ENCODE measurements at regions not wholly inside any gene's neighbourhood (a gene's known extent, or its start where the extent isn't known, plus 50 kb on each side); places are given as distances from the start of the nearest gene placed in this dataset.

DNA sequence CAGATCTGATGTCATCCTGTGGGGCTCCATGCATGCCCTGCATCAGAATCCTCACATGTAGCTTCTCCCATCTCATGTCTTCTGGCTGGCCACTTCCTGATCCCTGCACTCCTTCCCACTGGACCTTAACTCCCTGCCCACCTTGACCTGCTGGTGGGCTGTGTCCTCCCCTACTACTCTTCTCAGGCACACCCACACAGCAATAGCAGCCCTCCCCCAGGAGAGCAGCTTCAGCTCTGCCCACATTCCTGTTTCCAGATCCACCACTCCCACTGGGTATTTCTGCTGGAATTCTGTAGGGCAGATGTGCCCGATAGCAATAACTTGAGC lies 137.0 kb upstream of the HS6ST1 start:
- Mint-ChIP-seq H3K36me3 (peaks cover 1% of the 10 kb centered on the region; the same call in 1 of the 2 replicates), H3K4me1 (no peaks in the 10 kb centered on the region), H3K27me3 (ENCODE audit: low read depth) (peaks cover 3% of the 10 kb centered on the region), H3K4me3 (no peak overlapping the region), H3K27ac (no peak overlapping the region; the same call in 1 of the 2 replicates), H3K9me3 (peaks cover 33% of the 10 kb centered on the region)
- no peak for ATAC-seq
- no peak for DNase-seq (ENCODE audit: low spot score)
- CTCF ChIA-PET = no interaction called here
- POLR2A ChIA-PET = no interaction called here
- TF ChIP-seq GTF2I (CRISPR knock-in tag; conservative IDR thresholded peaks at IDR 0.05) (no peak), CTCF (IDR thresholded peaks at IDR 0.05) (no peak), E2F4 (CRISPR knock-in tag; IDR thresholded peaks at IDR 0.05; ENCODE audit: borderline replicate concordance, low read depth) (no peak), FOXK1 (CRISPR knock-in tag; IDR thresholded peaks at IDR 0.05) (no peak), TEAD1 (CRISPR knock-in tag; IDR thresholded peaks at IDR 0.05) (no peak), FOXP1 (CRISPR knock-in tag; IDR thresholded peaks at IDR 0.05; ENCODE audit: borderline replicate concordance) (no peak)
- TF ChIP-seq, protein P1, sequence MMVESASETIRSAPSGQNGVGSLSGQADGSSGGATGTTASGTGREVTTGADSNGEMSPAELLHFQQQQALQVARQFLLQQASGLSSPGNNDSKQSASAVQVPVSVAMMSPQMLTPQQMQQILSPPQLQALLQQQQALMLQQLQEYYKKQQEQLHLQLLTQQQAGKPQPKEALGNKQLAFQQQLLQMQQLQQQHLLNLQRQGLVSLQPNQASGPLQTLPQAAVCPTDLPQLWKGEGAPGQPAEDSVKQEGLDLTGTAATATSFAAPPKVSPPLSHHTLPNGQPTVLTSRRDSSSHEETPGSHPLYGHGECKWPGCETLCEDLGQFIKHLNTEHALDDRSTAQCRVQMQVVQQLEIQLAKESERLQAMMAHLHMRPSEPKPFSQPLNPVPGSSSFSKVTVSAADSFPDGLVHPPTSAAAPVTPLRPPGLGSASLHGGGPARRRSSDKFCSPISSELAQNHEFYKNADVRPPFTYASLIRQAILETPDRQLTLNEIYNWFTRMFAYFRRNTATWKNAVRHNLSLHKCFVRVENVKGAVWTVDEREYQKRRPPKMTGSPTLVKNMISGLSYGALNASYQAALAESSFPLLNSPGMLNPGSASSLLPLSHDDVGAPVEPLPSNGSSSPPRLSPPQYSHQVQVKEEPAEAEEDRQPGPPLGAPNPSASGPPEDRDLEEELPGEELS (CRISPR knock-in tag; IDR thresholded peaks at IDR 0.05) = no peak

DNA sequence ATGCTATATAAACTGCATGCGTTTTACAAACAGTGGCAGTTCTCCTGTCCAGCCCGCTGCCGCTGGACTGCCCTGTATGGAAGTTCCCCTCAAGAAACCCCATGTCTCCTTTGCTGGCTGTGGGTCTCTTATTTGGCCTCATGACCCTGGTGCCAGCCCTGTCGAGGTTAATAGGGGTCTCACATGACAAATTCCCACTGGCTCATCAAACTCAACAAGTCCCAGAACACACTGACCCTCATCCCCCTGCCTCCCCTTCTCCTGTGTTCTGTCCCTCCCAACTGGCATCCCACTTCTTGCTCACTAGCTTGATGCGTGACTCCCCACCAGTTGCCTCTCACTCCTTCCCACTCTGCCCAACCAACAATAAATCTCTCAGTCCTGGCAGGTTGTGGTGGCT lies 137.6 kb upstream of the HS6ST1 start:
- no peak overlapping the region for H3K27ac Mint-ChIP-seq
- no peak for DNase-seq (ENCODE audit: low spot score)
- H3K9me3 Mint-ChIP-seq = peaks cover 39% of the 10 kb centered on the region
- peaks cover 5% of the 10 kb centered on the region; the same call in 1 of the 2 replicates for H3K36me3 Mint-ChIP-seq
- POLR2A ChIA-PET = no interaction called here
- no peak for ATAC-seq
- CTCF ChIA-PET = no interaction called here
- H3K4me3 Mint-ChIP-seq = no peak overlapping the region
- H3K27me3 Mint-ChIP-seq (ENCODE audit: low read depth) = peaks cover 3% of the 10 kb centered on the region
- H3K4me1 Mint-ChIP-seq = no peaks in the 10 kb centered on the region
- TF ChIP-seq ARID4B (CRISPR knock-in tag; IDR thresholded peaks at IDR 0.05; ENCODE audit: borderline replicate concordance) (no peak), HMGXB4 (CRISPR knock-in tag; IDR thresholded peaks at IDR 0.05) (no peak), TP53 (CRISPR knock-in tag; IDR thresholded peaks at IDR 0.05) (no peak), ATF1 (CRISPR knock-in tag; IDR thresholded peaks at IDR 0.05) (no peak), CBFB (CRISPR knock-in tag; IDR thresholded peaks at IDR 0.05; ENCODE audit: low read depth) (no peak), ZNF671 (CRISPR knock-in tag; IDR thresholded peaks at IDR 0.05) (no peak), FOXJ3 (CRISPR knock-in tag; IDR thresholded peaks at IDR 0.05; ENCODE audit: borderline replicate concordance) (no peak), MXD4 (CRISPR knock-in tag; IDR thresholded peaks at IDR 0.05; ENCODE audit: borderline replicate concordance) (no peak)
- TF ChIP-seq, protein P2, sequence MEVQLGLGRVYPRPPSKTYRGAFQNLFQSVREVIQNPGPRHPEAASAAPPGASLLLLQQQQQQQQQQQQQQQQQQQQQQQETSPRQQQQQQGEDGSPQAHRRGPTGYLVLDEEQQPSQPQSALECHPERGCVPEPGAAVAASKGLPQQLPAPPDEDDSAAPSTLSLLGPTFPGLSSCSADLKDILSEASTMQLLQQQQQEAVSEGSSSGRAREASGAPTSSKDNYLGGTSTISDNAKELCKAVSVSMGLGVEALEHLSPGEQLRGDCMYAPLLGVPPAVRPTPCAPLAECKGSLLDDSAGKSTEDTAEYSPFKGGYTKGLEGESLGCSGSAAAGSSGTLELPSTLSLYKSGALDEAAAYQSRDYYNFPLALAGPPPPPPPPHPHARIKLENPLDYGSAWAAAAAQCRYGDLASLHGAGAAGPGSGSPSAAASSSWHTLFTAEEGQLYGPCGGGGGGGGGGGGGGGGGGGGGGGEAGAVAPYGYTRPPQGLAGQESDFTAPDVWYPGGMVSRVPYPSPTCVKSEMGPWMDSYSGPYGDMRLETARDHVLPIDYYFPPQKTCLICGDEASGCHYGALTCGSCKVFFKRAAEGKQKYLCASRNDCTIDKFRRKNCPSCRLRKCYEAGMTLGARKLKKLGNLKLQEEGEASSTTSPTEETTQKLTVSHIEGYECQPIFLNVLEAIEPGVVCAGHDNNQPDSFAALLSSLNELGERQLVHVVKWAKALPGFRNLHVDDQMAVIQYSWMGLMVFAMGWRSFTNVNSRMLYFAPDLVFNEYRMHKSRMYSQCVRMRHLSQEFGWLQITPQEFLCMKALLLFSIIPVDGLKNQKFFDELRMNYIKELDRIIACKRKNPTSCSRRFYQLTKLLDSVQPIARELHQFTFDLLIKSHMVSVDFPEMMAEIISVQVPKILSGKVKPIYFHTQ (CRISPR knock-in tag; IDR thresholded peaks at IDR 0.05) = no peak
- TF ChIP-seq, protein P1 (CRISPR knock-in tag; IDR thresholded peaks at IDR 0.05) = no peak
